GM12878 (cell line): ENCODE measurements at regions not wholly inside any gene's neighbourhood (a gene's known extent, or its start where the extent isn't known, plus 50 kb on each side); places are given as distances from the start of the nearest gene placed in this dataset.

ENCODE experiments used
- ATAC-seq: fragments of 200-7000 bp; cut with Tn5 transposase; 3 replicates; pipeline ENCODE4 v1.9.1; 2020; ENCODE audit warnings: mild to moderate bottlenecking, moderate library complexity
- BruUV-seq: library from RNA; stranded (reverse); fragments of 400-500 nt; replicated peaks from 2 replicates; lab custom pipeline; 2021; lab: Mats Ljungman, UMichigan
- CTCF ChIA-PET: fragments of 300-600 bp; sonication (Branson Sonifier 250); formaldehyde crosslinking; extraction: SDS; loops from one replicate; lab custom pipeline; 2021; ENCODE audit warnings: inconsistent platforms; lab: Yijun Ruan, JAX
- POLR2A ChIA-PET: fragments of 350-600 bp; formaldehyde crosslinking; extraction: SDS; loops from one replicate; lab custom pipeline; 2021; ENCODE audit warnings: inconsistent platforms; lab: Charles Lee
- RAD21 ChIA-PET: fragments of 300-600 bp; sonication (Branson Sonifier 250); formaldehyde crosslinking; loops from one replicate; lab custom pipeline; 2023; ENCODE audit warnings: antibody characterized with exemption; ENCODE audit not compliant: unreplicated experiment; lab: Charles Lee
- SMC1A ChIA-PET: fragments of 300-600 bp; sonication (Branson Sonifier 250); formaldehyde crosslinking; loops from one replicate; lab custom pipeline; 2023; ENCODE audit not compliant: unreplicated experiment, uncharacterized antibody; lab: Charles Lee
- DNase-seq: peaks from one replicate; pipeline ENCODE4 v3.0.0-alpha.2; 2011; ENCODE audit warnings: low read depth, low spot score
- FAIRE-seq: peaks from 3 replicates; lab custom pipeline; 2011; peaks lifted over from hg19 to GRCh38; lab: Jason Lieb, UNC
- H2AFZ ChIP-seq: 2 replicates; pipeline ENCODE4 v1.6.0; 2011; ENCODE audit warnings: low read depth, low read length, control low read depth; ENCODE audit not compliant: control insufficient read depth
- H3K27ac ChIP-seq: 2 replicates; pipeline ENCODE4 v1.5.1; 2011; ENCODE audit warnings: control low read depth; ENCODE audit not compliant: control insufficient read depth, insufficient read depth
- H3K27me3 ChIP-seq, 2 experiments: replicated peaks in 1 of 2; 2 replicates each; pipeline versions ENCODE4 v1.6.0 to v1.6.1; 2011; ENCODE audit warnings: low read length in 1 of 2; ENCODE audit not compliant: control insufficient read depth in 2 of 2, insufficient read depth in 2 of 2
- H3K36me3 ChIP-seq, 2 experiments: 2 replicates each; pipeline ENCODE4 v1.5.1; 2011; ENCODE audit warnings: low read length in 1 of 2; ENCODE audit not compliant: control insufficient read depth in 2 of 2, insufficient read depth in 2 of 2
- H3K4me1 ChIP-seq: 2 replicates; pipeline ENCODE4 v1.6.1; 2011; ENCODE audit warnings: mild to moderate bottlenecking, low read length, moderate library complexity, mixed read lengths; ENCODE audit not compliant: control insufficient read depth, insufficient read depth
- H3K4me2 ChIP-seq: 2 replicates; pipeline ENCODE4 v1.6.0; 2011; ENCODE audit warnings: control low read depth; ENCODE audit not compliant: control insufficient read depth, insufficient read depth
- H3K4me3 ChIP-seq: fragments of 200-600 bp; sonication (generic); 2 replicates; pipeline ENCODE4 v1.5.1; 2016
- H3K79me2 ChIP-seq: 2 replicates; pipeline ENCODE4 v1.6.0; 2011; ENCODE audit warnings: low read length; ENCODE audit not compliant: control insufficient read depth, insufficient read depth
- H3K9ac ChIP-seq: 2 replicates; pipeline ENCODE4 v1.8.0; 2011; ENCODE audit warnings: low read length, control low read depth, mixed read lengths; ENCODE audit not compliant: control insufficient read depth, insufficient read depth
- H3K9me3 ChIP-seq: replicated peaks from 3 replicates; pipeline ENCODE4 v1.5.1; 2011; ENCODE audit warnings: mild to moderate bottlenecking, low read length; ENCODE audit not compliant: control insufficient read depth, insufficient read depth
- H4K20me1 ChIP-seq: 2 replicates; pipeline ENCODE4 v1.6.0; 2011; ENCODE audit not compliant: control insufficient read depth, insufficient read depth
- CEBPB ChIP-seq, 2 experiments: fragments of 150-350 bp in 1 of 2; IDR thresholded peaks; 2 replicates each; pipeline ENCODE4 v1.6.1; 2012 to 2014; ENCODE audit warnings: low read depth in 2 of 2, low read length in 2 of 2, borderline replicate concordance in 1 of 2, inconsistent platforms in 1 of 2
- CREB1 ChIP-seq: IDR thresholded peaks from 2 replicates; pipeline ENCODE4 v1.6.1; 2012; ENCODE audit warnings: low read depth, mild to moderate bottlenecking, inconsistent platforms
- ELK1 ChIP-seq: IDR thresholded peaks from 2 replicates; pipeline ENCODE4 v1.6.1; 2012; ENCODE audit warnings: low read depth, low read length, improper control_type of control experiment
- ETV6 ChIP-seq, 2 experiments: fragments of 450-650 bp in 1 of 2; IDR thresholded peaks in 1 of 2; conservative IDR thresholded peaks in 1 of 2; 2 replicates each; pipeline ENCODE4 v1.6.1; 2014; ENCODE audit warnings: antibody characterized with exemption in 1 of 2, borderline replicate concordance in 1 of 2, low read depth in 1 of 2, mild to moderate bottlenecking in 1 of 2, moderate library complexity in 1 of 2
- HCFC1 ChIP-seq: fragments of 150-350 bp; IDR thresholded peaks from 2 replicates; pipeline ENCODE4 v1.6.1; 2014; ENCODE audit warnings: low read length
- IKZF2 ChIP-seq, 2 experiments: fragments of 450-650 bp; IDR thresholded peaks; 2 replicates each; pipeline ENCODE4 v1.6.1; 2017; ENCODE audit warnings: mild to moderate bottlenecking in 2 of 2, moderate library complexity in 2 of 2
- NKRF ChIP-seq: fragments of 450-650 bp; conservative IDR thresholded peaks from 2 replicates; pipeline ENCODE4 v1.6.1; 2017; ENCODE audit warnings: mild to moderate bottlenecking, moderate library complexity
- POLR2AphosphoS2 ChIP-seq: IDR thresholded peaks from 2 replicates; pipeline ENCODE4 v1.6.1; 2011; ENCODE audit warnings: low read depth, mild to moderate bottlenecking, low read length, improper control_type of control experiment, moderate library complexity
- RCOR1 ChIP-seq: conservative IDR thresholded peaks from 2 replicates; pipeline ENCODE4 v1.6.1; 2012; ENCODE audit warnings: low read depth, low read length, improper control_type of control experiment
- SMAD1 ChIP-seq: fragments of 450-650 bp; IDR thresholded peaks from 2 replicates; pipeline ENCODE4 v1.6.1; 2018; ENCODE audit warnings: mild to moderate bottlenecking, low read depth; ENCODE audit not compliant: partially characterized antibody
- ZNF217 ChIP-seq: fragments of 450-650 bp; IDR thresholded peaks from 2 replicates; pipeline ENCODE4 v1.6.1; 2017; ENCODE audit warnings: antibody characterized with exemption, mild to moderate bottlenecking
- in situ Hi-C: fragments of 300-500 bp; cut with MboI; formaldehyde crosslinking; loops from 9 replicates; pipeline ENCODE4 v1.14.3; 2018; ENCODE audit warnings: mixed read lengths
- intact Hi-C: fragments of 100-400 bp; cut with micrococcal nuclease; formaldehyde crosslinking; loops from one replicate; pipeline ENCODE4 v1.14.2; 2022; ENCODE audit not compliant: unreplicated experiment
- TF ChIP-seq, protein P1 (sequence below): fragments of 450-650 bp; IDR thresholded peaks from 2 replicates; pipeline ENCODE4 v1.6.1; 2017; ENCODE audit warnings: mild to moderate bottlenecking, moderate library complexity

- Histone ChIP-seq H2AFZ (no peak overlapping the region), H3K27me3 (no peaks in the 10 kb centered on the region), H3K36me3 (no peaks in the 10 kb centered on the region), H3K27ac (no peak overlapping the region), H4K20me1 (no peaks in the 10 kb centered on the region), H3K9ac (no peak overlapping the region), H3K79me2 (no peaks in the 10 kb centered on the region), H3K4me3 (no peak overlapping the region)
- BruUV-seq: no TSS peak
- intact Hi-C loops: no loop called here
- POLR2A ChIA-PET: no interaction called here
- RAD21 ChIA-PET: no interaction called here
- ATAC-seq (no peak), FAIRE-seq (no peak)
- TF ChIP-seq POLR2AphosphoS2: no peak
- TF ChIP-seq HCFC1: no peak
- TF ChIP-seq IKZF2 (IDR thresholded peaks at IDR 0.05): no peak
- TF ChIP-seq ZNF217: no peak
- no peak for TF ChIP-seq ETV6 (conservative IDR thresholded peaks at IDR 0.05 in 1 of 2, IDR thresholded peaks at IDR 0.05 in 1 of 2; ENCODE audit: borderline replicate concordance in 1 of 2, low read depth in 1 of 2)
- TF ChIP-seq SMAD1: no peak
- no peak for TF ChIP-seq ELK1
- TF ChIP-seq, protein P1, sequence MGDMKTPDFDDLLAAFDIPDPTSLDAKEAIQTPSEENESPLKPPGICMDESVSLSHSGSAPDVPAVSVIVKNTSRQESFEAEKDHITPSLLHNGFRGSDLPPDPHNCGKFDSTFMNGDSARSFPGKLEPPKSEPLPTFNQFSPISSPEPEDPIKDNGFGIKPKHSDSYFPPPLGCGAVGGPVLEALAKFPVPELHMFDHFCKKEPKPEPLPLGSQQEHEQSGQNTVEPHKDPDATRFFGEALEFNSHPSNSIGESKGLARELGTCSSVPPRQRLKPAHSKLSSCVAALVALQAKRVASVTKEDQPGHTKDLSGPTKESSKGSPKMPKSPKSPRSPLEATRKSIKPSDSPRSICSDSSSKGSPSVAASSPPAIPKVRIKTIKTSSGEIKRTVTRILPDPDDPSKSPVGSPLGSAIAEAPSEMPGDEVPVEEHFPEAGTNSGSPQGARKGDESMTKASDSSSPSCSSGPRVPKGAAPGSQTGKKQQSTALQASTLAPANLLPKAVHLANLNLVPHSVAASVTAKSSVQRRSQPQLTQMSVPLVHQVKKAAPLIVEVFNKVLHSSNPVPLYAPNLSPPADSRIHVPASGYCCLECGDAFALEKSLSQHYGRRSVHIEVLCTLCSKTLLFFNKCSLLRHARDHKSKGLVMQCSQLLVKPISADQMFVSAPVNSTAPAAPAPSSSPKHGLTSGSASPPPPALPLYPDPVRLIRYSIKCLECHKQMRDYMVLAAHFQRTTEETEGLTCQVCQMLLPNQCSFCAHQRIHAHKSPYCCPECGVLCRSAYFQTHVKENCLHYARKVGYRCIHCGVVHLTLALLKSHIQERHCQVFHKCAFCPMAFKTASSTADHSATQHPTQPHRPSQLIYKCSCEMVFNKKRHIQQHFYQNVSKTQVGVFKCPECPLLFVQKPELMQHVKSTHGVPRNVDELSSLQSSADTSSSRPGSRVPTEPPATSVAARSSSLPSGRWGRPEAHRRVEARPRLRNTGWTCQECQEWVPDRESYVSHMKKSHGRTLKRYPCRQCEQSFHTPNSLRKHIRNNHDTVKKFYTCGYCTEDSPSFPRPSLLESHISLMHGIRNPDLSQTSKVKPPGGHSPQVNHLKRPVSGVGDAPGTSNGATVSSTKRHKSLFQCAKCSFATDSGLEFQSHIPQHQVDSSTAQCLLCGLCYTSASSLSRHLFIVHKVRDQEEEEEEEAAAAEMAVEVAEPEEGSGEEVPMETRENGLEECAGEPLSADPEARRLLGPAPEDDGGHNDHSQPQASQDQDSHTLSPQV: no peak
- no peak for TF ChIP-seq CEBPB (IDR thresholded peaks at IDR 0.05; ENCODE audit: borderline replicate concordance in 1 of 2, low read depth in 2 of 2, low read length in 2 of 2)
- no peak for TF ChIP-seq CREB1
- no peak for TF ChIP-seq RCOR1
- TF ChIP-seq NKRF: no peak
- TF ChIP-seq, all 136 proteins: peak for 0
- H3K9me3 ChIP-seq: no peaks in the 10 kb centered on the region
- ChIA-PET SMC1A (no interaction called here), CTCF (interaction anchor here (0.6 kb wide), 1 partner anchor 27 kb away, joined by 3 read pairs; no protein-coding TSS in a partner anchor)
- no peaks in the 10 kb centered on the region for H3K4me1 ChIP-seq
- no peak for DNase-seq
- in situ Hi-C loops: no loop called here
- no peak overlapping the region for H3K4me2 ChIP-seq
These were observed 308.0 kb downstream of the SLC6A15 start for GRCh38 chr12:84604551-84604950.
